HS-27A (cell line): ENCODE measurements at regions not wholly inside any gene's neighbourhood (a gene's known extent, or its start where the extent isn't known, plus 50 kb on each side); places are given as distances from the start of the nearest gene placed in this dataset.
"Not testable (repeated sequence)": the region's sequence is repeated elsewhere in the genome, so short reads cannot be mapped to it uniquely, and the experiment has no call there.

ENCODE experiments used
- DNase-seq: peaks from one replicate; pipeline ENCODE4 v3.0.0-alpha.2; 2012; ENCODE audit warnings: low read depth, missing footprints

- DNase-seq, result no peak
Measured at GRCh38 chr14:29982171-29982570, 54.5 kb upstream of the PRKD1 start.

- no peak for DNase-seq
Measured at GRCh38 chr14:29982993-29983392, 55.3 kb upstream of the PRKD1 start.

DNA sequence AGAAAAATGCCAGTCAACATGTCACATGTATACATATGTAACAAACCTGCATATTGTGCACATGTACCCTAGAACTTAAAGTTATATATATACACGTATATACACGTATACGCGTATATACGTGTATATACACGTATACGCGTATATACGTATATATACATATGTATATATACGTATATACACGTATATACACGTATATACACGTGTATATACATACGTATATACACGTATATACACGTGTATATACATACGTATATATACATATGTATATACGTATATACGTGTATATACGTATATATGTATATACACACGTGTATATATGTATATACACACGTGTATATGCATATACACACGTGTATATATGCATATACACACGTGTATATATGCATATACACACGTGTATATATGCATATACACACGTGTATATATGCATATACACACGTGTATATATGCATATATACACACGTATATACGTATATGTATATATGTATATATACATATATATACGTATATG, 62.8 kb upstream of the PRKD1 start:
- DNase-seq, result not testable (repeated sequence)

DNA sequence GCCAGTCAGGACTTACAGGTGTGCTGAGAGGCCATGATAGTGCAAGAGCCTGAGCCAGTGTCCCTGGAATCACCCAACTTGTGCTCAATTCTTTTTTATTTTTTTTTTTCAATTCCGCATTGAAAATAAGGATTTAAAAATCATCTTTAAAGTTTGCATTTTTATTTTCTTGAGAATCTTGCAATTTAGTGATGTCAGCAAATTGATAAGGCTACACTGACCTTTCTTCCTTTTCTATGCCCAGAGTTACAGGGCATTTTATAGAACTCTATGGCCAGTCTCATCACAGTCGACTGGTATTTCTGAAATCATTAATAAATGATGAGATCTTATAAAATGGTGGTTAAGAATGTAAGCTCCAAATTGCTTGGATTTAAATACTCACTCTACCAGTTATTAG, 63.3 kb upstream of the PRKD1 start:
- DNase-seq, result no peak

GRCh38 chr14:29993143-29993542, 65.5 kb upstream of the PRKD1 start:
- DNase-seq, result no peak

GRCh38 chr14:29999013-29999539, 71.4 kb upstream of the PRKD1 start:
- DNase-seq, result no peak

DNA sequence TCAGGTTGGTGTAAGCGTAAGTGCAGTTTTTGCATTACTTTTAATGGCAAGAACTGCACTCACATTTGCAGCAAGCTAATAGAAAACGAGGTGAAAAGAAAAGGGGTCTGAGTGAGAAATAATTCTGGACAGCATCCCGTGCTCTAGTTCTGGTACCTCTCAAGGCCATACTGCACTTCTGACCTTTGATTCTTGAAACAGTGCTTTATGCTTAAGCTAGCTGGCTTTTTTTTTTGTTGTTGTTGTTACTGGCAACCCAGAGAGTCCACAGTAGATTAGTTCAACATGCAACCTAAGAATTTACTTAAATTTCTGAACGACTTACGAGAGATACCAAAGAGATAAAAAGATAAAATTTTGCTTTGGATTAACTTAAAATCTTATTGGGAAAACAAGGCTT, 75.2 kb upstream of the PRKD1 start:
- no peak for DNase-seq

DNA sequence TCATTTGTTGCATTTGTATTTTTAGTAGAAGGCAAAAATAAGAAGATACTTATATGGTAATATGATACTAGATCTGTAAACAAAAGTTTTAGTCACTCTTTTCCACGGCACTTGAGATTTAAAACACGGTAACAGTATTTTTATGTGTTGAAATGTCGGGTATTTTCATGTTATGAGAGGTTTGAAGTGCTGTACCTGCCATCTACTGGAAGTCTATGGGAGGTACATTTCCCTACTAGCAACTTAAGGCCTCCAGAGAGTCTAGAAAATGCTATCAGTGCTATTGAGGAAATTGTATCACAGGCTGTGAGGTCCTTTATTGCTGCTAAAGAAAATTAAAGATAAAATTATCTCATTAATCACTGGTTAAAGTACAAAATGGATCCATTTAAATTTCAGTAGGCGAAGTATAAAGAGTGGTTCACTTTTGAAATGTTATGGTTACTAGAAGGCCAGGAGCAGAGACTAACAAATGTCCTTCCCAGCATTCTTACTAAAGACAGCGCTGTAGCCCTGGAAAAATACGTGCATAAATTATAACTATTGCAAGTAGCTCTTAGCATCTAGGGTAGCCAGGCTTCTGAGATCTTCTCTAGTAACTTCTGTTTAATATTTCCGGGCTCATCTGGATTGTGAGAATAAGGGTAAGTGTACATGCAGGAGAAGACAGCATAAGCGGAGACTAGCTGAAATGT, 77.6 kb upstream of the PRKD1 start:
- DNase-seq, result peak; percentile 34

- no peak for DNase-seq
Measured at GRCh38 chr14:30006695-30007094, 79.0 kb upstream of the PRKD1 start.

- DNase-seq, result peak; percentile 29
Measured at GRCh38 chr14:30015489-30015888, 87.8 kb upstream of the PRKD1 start.

DNA sequence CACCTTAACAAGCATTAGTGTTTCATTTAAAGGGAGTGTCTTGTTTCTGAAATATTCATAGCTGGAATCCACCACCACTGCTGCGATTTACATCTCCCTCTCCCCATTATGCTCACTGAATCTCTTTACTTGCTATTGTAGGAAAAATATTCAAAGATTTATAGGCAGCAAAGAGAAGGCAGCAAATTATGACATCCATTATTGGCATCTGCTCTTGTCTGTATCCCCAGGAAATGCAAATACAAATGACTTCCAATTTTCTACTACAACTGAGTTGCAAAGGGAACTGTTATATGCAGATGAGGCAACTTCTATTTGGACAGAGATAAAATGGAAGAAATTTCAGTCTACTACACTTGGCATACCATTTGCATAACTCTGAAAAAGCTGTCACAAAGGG, 88.4 kb upstream of the PRKD1 start:
- no peak for DNase-seq

DNA sequence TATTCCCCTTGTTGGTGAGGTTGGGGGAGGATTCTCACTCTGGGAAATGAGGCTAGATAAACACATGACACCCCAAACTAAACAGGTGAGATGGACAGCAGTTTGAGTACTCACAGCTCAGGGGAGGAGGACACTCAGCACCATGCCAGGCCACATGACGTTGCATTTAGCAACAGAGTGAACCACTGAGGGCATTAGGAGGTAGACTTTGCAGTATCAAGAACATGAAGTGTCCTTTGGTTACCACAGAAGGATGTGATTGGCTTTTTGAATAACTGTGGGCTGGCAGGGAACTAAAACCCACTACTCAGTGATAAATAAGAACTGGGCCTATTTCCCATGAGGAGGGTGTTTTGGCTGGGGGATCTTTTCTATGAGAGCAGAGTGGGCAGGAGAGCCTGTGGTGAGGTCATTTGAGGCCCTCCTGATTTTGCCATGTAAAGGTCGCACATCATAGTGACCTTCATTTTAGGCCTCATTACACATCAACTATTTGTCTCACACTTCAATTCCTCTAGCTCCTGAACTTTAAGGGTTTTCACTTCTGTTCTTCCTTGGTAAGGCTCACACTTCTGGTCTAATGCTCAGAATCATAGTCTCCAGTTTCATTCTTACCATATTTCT, 89.8 kb upstream of the PRKD1 start:
- DNase-seq, result no peak

DNA sequence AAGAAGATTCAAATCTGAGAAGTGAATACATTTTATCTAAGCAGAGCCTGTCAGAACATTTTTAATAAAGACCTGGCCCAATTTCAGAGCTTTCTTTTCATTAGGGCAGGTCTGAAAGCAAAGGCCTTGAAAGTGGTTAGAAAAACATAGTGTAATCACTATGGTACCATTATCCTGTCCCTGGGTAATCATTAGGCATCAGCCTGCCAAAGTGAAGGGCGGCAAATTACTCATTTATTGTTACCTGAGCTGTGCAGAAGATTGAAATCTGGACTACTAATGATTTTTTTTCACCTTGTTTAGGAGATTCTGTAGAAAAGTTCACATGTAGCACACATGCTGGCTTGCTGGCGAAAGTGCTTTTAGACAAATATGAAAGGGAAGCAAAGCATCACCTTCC, 92.6 kb upstream of the PRKD1 start:
- no peak for DNase-seq

GRCh38 chr14:30020687-30021086, 93.0 kb upstream of the PRKD1 start:
- DNase-seq, result no peak

- DNase-seq, result not testable (repeated sequence)
Measured at GRCh38 chr14:30023350-30023749, 95.7 kb upstream of the PRKD1 start.

DNA sequence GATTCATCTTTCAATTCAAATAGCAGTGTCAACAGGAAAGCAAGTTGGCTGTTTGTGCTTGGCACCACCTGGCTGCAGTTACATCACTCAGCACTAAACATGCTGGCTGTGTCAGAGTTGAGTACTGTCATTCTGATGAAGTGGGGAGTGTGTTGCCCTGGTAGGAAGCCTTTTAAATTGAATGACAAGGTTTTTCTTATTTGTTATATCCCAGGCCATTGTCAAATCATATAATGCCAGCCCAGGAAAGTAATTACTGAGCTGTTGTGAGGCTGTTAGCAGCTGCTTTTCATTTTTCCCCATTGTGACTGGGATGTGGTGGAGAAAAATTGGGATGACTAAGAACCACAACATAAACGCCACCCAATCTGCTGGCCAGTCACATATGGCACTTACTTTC, 106.5 kb upstream of the PRKD1 start:
- no peak for DNase-seq

DNA sequence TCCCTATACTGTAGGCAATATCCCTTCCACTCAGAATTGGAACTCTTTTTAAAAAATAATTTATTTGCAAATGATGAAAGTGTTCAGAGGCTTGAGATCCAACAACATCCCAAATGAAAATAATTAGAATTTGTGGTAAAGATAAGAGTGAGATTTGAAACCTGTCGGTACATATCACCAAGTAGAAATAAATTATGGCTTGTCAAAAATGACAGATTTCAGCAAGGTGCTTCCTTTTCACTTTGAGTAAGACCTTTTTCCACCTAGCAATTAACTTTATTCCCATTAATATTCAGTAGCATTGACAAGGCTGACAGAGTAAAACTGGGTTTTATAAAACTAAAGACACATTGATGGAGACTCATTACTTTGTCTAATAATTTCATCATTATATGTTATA, 107.7 kb upstream of the PRKD1 start:
- no peak for DNase-seq

DNA sequence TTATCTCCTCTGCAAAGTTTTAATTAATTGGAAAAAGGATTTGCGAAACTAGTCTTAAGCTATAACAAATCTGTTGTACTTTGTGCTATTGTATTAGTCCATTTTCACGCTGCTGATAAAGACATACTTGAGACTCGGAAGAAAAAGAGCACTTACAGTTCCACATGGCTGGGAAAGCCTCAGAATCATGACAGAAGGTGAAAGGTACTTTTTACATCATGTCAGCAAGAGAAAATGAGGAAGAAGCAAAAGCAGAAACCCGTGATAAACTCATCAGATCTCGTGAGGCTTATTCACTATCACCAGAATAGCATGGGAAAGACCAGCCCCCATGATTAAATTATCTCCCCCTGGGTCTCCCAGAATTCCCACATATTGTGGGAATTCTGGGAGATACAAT, 118.1 kb upstream of the PRKD1 start:
- DNase-seq, result no peak

DNA sequence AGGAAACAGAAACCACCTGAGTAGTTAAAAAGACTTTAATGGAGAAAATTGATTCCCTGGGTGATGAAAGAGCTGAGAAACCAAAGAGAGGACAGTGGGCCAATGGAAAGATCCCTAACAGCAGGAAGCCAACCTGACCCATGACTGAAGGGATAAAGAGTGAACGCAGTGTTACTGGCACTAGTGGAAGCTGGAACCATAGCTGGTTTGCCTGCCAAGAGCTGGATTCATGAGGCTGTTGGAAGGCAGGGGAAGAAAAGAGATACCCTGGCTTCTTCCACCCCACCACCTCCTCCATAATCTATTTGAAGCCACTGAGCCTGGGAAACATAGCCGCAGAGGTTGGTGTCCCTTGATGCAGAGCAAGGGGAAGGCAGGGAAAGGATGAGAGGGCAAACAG, 125.5 kb upstream of the PRKD1 start:
- DNase-seq, result no peak

DNA sequence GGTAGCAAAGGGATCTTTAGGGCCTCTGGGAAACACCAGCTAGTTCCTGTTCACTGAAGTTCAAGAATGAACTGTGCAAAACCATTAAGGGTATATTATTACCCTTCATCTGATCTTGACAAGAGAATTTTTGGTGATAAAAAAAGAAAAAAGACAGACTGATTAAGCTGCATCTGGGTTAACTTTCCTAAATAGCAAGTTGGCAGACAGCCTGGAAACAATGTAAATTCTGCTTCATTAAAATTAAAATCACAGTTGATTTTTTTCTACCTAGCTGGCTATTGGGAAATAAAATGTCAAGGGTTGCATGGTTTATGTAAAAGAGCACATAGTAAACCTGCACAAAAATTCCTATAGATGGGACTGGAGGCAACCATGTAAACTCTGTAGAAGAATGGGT, 126.6 kb upstream of the PRKD1 start:
- DNase-seq, result no peak

- no peak for DNase-seq
Measured at GRCh38 chr14:30058401-30058800, 130.8 kb upstream of the PRKD1 start.

- no peak for DNase-seq
Measured at GRCh38 chr14:30063746-30064145, 136.1 kb upstream of the PRKD1 start.

DNA sequence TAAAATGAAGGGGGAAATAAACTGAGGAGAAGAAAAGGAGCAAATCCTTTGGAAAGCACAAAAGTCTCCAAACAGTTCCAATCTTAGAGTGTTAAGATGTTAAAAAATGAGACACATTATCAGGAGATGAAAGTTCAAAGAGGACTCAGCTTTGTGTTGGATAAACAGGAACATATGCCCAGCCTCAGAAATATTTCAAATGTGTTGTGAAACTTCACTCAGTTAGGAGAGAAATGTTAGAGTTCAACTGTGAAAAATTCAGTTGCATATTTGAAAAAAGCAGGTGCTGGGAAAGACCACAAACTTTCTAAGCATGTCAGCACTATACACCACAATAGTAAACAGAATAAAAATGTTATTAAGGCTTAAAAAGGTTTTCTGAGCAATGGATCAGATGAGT, 136.8 kb upstream of the PRKD1 start:
- no peak for DNase-seq

DNA sequence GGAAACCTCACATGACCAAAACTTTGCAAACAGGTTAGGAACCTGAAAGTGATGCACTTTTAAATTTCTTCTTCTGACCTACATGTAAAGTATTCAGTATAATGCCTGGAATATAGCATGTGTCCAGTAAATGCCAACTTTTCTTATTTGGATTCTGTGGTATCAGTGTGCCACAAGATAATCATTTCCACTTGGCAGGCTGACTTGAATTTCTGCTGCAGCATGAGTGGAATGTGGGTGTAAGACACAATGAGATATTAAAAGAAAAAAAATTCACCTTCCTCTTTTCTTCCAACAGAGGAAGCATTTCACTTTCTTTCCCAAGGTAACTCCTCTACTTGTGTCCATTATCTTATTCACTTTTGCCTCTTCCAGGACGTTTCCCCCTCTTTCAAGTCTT, 141.9 kb upstream of the PRKD1 start:
- no peak for DNase-seq
